ENCODE measurements at regions not wholly inside any gene's neighbourhood (a gene's known extent, or its start where the extent isn't known, plus 50 kb on each side); places are given as distances from the start of the nearest gene placed in this dataset.

- Mint-ChIP-seq H3K9me3 (ENCODE audit: unreplicated experiment) (no peaks in the 10 kb centered on the region), H3K27me3 (ENCODE audit: unreplicated experiment) (no peaks in the 10 kb centered on the region), H3K27ac (ENCODE audit: unreplicated experiment) (no peak overlapping the region), H3K36me3 (ENCODE audit: unreplicated experiment) (no peaks in the 10 kb centered on the region), H3K4me1 (ENCODE audit: low read depth, unreplicated experiment) (peaks cover 3% of the 10 kb centered on the region), H3K4me3 (ENCODE audit: unreplicated experiment) (no peak overlapping the region)
- no peak for DNase-seq
- no peak for TF ChIP-seq CTCF (IDR thresholded peaks at IDR 0.05; ENCODE audit: partially characterized antibody, unreplicated experiment)
These were observed 516.1 kb downstream of the NTRK2 start for GRCh38 chr9:85185486-85186217.

- H3K4me1 Mint-ChIP-seq (ENCODE audit: low read depth, unreplicated experiment): peaks cover 6% of the 10 kb centered on the region
- DNase-seq: no peak
- no peaks in the 10 kb centered on the region for H3K27me3 Mint-ChIP-seq (ENCODE audit: unreplicated experiment)
- H3K9me3 Mint-ChIP-seq (ENCODE audit: unreplicated experiment): no peaks in the 10 kb centered on the region
- H3K27ac Mint-ChIP-seq (ENCODE audit: unreplicated experiment): no peak overlapping the region
- TF ChIP-seq CTCF (IDR thresholded peaks at IDR 0.05; ENCODE audit: partially characterized antibody, unreplicated experiment): no peak
- H3K4me3 Mint-ChIP-seq (ENCODE audit: unreplicated experiment): no peak overlapping the region
- H3K36me3 Mint-ChIP-seq (ENCODE audit: unreplicated experiment): no peaks in the 10 kb centered on the region
These were observed 512.9 kb downstream of the NTRK2 start for GRCh38 chr9:85182383-85182782.

- no peak for DNase-seq
- Mint-ChIP-seq H3K4me1 (ENCODE audit: low read depth, unreplicated experiment) (peaks cover 3% of the 10 kb centered on the region), H3K27ac (ENCODE audit: unreplicated experiment) (no peak overlapping the region), H3K36me3 (ENCODE audit: unreplicated experiment) (no peaks in the 10 kb centered on the region), H3K27me3 (ENCODE audit: unreplicated experiment) (peaks cover 1% of the 10 kb centered on the region), H3K4me3 (ENCODE audit: unreplicated experiment) (no peak overlapping the region), H3K9me3 (ENCODE audit: unreplicated experiment) (no peaks in the 10 kb centered on the region)
- TF ChIP-seq CTCF (IDR thresholded peaks at IDR 0.05; ENCODE audit: partially characterized antibody, unreplicated experiment): no peak
These were observed 508.9 kb downstream of the NTRK2 start for GRCh38 chr9:85178474-85178873.

GRCh38 chr9:85173967-85174366 is 504.4 kb downstream of the NTRK2 start:
- peaks cover 3% of the 10 kb centered on the region for H3K4me1 Mint-ChIP-seq (ENCODE audit: low read depth, unreplicated experiment)
- H3K27ac Mint-ChIP-seq (ENCODE audit: unreplicated experiment): no peak overlapping the region
- H3K9me3 Mint-ChIP-seq (ENCODE audit: unreplicated experiment): peaks cover 2% of the 10 kb centered on the region
- no peak for DNase-seq
- no peak overlapping the region for H3K4me3 Mint-ChIP-seq (ENCODE audit: unreplicated experiment)
- peaks cover 1% of the 10 kb centered on the region for H3K27me3 Mint-ChIP-seq (ENCODE audit: unreplicated experiment)
- TF ChIP-seq CTCF (IDR thresholded peaks at IDR 0.05; ENCODE audit: partially characterized antibody, unreplicated experiment): no peak
- H3K36me3 Mint-ChIP-seq (ENCODE audit: unreplicated experiment): peaks cover 7% of the 10 kb centered on the region

Measured in glutamatergic neuron (in vitro differentiated cells).